Osteoblast (primary cell): ENCODE measurements at regions not wholly inside any gene's neighbourhood (a gene's known extent, or its start where the extent isn't known, plus 50 kb on each side); places are given as distances from the start of the nearest gene placed in this dataset.

Experiments used
- DNase-seq: peaks from one replicate; pipeline ENCODE4 v3.0.0; 2011; ENCODE audit warnings: low spot score, mixed read lengths; ENCODE audit not compliant: insufficient read length; ENCODE audit errors: missing footprints
- H2AFZ ChIP-seq: 2 replicates; pipeline ENCODE4 v1.6.0; 2011; ENCODE audit warnings: mild to moderate bottlenecking, low read length
- H3K27ac ChIP-seq: 2 replicates; pipeline ENCODE4 v1.5.1; 2011; ENCODE audit warnings: mild to moderate bottlenecking, low read depth, low read length, moderate library complexity
- H3K27me3 ChIP-seq: 2 replicates; pipeline ENCODE4 v1.6.0; 2012; ENCODE audit warnings: mild to moderate bottlenecking, control low read depth, inconsistent platforms, low read length, moderate library complexity; ENCODE audit not compliant: insufficient read depth
- H3K36me3 ChIP-seq: 2 replicates; pipeline ENCODE4 v1.5.1; 2011; ENCODE audit warnings: mild to moderate bottlenecking, low read length, control low read depth, moderate library complexity; ENCODE audit not compliant: insufficient read depth
- H3K4me1 ChIP-seq: 2 replicates; pipeline ENCODE4 v1.5.1; 2011; ENCODE audit warnings: mild to moderate bottlenecking, low read length, control low read depth, moderate library complexity; ENCODE audit not compliant: insufficient read depth
- H3K4me2 ChIP-seq: 2 replicates; pipeline ENCODE4 v1.6.0; 2011; ENCODE audit warnings: mild to moderate bottlenecking, low read length; ENCODE audit not compliant: insufficient read depth
- H3K4me3 ChIP-seq: fragments of 200-600 bp; sonication (generic); 3 replicates; pipeline ENCODE4 v1.5.1; 2012; ENCODE audit warnings: mild to moderate bottlenecking, low read length, inconsistent platforms; ENCODE audit not compliant: insufficient read depth
- H3K79me2 ChIP-seq: 2 replicates; pipeline ENCODE4 v1.6.0; 2012; ENCODE audit warnings: mild to moderate bottlenecking, low read length, control low read depth, inconsistent platforms; ENCODE audit not compliant: insufficient read depth
- H3K9me3 ChIP-seq: 2 replicates; pipeline ENCODE4 v1.5.1; 2011; ENCODE audit warnings: low read depth, low read length, control low read depth
- H4K20me1 ChIP-seq: 2 replicates; pipeline ENCODE4 v1.6.0; 2012; ENCODE audit warnings: mild to moderate bottlenecking, low read length, control low read depth; ENCODE audit not compliant: insufficient read depth
- TF ChIP-seq, protein P1 (sequence below): IDR thresholded peaks from 2 replicates; pipeline ENCODE4 v1.5.1; 2011; ENCODE audit warnings: mild to moderate bottlenecking, low read depth, low read length, moderate library complexity; ENCODE audit errors: extremely low read depth

DNA sequence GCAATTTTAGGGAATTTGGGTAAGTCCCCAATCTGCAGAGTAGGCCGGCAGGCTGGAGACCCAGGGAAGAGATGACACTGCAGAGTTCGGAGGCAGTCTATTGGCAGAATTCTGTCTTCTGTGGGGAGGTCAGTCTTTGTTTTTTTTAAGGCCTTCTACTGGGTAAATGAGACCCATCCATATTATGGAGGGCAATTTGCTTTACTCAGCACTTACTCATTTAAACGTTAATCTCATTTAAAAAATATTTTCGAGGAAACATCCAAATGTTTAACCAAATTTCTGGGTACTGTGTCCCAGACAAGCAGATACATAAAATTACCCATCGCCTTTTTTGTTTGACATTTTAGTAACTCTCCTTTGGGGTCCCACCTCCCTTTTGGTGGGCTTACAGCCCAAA is 139.5 kb downstream of the IRS1 start:
- TF ChIP-seq, protein P1, sequence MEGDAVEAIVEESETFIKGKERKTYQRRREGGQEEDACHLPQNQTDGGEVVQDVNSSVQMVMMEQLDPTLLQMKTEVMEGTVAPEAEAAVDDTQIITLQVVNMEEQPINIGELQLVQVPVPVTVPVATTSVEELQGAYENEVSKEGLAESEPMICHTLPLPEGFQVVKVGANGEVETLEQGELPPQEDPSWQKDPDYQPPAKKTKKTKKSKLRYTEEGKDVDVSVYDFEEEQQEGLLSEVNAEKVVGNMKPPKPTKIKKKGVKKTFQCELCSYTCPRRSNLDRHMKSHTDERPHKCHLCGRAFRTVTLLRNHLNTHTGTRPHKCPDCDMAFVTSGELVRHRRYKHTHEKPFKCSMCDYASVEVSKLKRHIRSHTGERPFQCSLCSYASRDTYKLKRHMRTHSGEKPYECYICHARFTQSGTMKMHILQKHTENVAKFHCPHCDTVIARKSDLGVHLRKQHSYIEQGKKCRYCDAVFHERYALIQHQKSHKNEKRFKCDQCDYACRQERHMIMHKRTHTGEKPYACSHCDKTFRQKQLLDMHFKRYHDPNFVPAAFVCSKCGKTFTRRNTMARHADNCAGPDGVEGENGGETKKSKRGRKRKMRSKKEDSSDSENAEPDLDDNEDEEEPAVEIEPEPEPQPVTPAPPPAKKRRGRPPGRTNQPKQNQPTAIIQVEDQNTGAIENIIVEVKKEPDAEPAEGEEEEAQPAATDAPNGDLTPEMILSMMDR, result no peak
- Histone ChIP-seq H3K4me2 (peak overlapping the region; percentile 18), H3K9me3 (no peaks in the 10 kb centered on the region), H3K27me3 (no peaks in the 10 kb centered on the region), H3K36me3 (no peaks in the 10 kb centered on the region), H3K4me1 (peaks cover 36% of the 10 kb centered on the region), H4K20me1 (no peaks in the 10 kb centered on the region), H3K79me2 (no peaks in the 10 kb centered on the region), H3K27ac (peak overlapping the region; percentile 90), H3K4me3 (no peak overlapping the region), H2AFZ (no peak overlapping the region)
- DNase-seq, result no peak

DNA sequence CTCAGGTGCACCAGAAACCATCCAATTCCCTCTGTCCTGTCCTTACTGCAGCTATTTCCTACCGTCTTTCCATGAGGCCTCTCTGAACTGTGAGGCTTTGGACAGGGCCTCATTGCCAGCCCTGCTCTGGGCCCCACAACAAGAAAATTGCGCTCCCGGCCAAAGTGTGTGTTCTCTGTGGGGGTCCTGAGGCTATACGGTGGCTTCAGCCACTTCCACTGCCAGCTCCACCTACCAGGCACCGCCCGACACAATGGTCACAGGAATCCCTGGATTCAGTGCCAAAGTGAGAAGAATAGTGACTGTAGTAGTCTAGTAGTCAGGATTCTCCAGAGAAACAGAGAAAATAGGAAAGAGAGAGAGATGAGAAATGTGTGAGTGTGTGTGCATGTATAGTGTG is 140.2 kb downstream of the IRS1 start:
- H3K9me3 ChIP-seq, result no peaks in the 10 kb centered on the region
- peak overlapping the region; percentile 31 for H3K27ac ChIP-seq
- TF ChIP-seq, protein P1, result no peak
- H3K36me3 ChIP-seq, result no peaks in the 10 kb centered on the region
- H3K4me1 ChIP-seq, result peaks cover 36% of the 10 kb centered on the region
- H3K27me3 ChIP-seq, result no peaks in the 10 kb centered on the region
- no peak overlapping the region for H3K4me2 ChIP-seq
- H3K79me2 ChIP-seq, result no peaks in the 10 kb centered on the region
- no peak for DNase-seq
- H3K4me3 ChIP-seq, result no peak overlapping the region
- H2AFZ ChIP-seq, result no peak overlapping the region
- H4K20me1 ChIP-seq, result no peaks in the 10 kb centered on the region

DNA sequence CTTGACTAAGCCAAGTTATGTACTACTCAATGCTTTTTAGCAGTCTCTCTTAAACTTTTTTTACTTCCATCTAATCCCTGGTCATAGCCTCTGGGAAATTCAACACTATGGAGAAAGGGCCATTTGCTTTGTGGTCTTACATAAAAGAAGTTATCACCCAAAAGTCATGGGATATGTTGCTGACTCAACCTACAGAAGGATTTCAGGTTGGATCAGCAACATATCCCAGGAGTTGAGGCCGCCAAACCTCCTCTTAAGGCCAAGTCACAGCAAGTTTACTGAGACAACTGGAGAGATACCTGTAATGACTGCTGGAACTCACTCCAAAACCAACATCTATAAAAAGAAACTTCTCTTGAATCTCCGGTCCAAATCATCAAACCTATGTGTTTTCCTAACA is 141.1 kb downstream of the IRS1 start:
- DNase-seq, result peak; percentile 44
- no peaks in the 10 kb centered on the region for H3K27me3 ChIP-seq
- H3K4me1 ChIP-seq, result peaks cover 38% of the 10 kb centered on the region
- H2AFZ ChIP-seq, result peak overlapping the region; percentile 20
- H4K20me1 ChIP-seq, result no peaks in the 10 kb centered on the region
- H3K4me3 ChIP-seq, result no peak overlapping the region
- peak overlapping the region; percentile 31 for H3K27ac ChIP-seq
- H3K79me2 ChIP-seq, result no peaks in the 10 kb centered on the region
- no peaks in the 10 kb centered on the region for H3K9me3 ChIP-seq
- no peaks in the 10 kb centered on the region for H3K36me3 ChIP-seq
- no peak overlapping the region for H3K4me2 ChIP-seq
- TF ChIP-seq, protein P1, result no peak

DNA sequence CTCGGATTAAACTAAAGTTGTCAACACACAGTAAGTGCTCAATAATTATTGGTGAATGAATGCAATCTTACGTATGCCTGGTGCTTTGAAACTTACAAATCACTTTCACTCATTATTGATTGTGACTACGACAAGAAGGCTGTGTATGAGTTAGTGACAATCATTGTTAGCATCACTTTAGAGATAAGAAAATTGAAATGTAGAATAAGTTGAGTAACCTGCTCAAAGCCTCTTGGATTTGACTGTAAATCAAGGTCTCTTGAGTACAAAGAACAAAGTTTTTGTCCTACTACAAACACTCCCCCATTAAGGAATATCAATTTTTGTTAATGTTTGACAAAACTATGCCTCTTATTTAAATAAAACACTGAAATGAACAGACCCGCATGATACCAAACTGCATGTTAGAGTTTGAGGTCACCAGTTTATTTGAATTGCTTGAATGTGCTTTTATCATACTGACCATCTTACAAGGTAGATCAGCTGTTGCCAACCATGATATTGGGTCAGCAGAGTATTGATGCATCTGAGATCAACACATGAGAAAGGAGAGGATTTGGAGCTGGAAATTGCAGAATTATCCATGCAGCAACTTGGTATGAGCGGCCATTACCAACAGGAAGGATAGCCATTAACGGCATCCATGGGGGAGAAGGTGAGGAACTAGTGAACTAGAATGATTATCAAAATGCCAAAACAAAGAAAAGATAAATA is 142.1 kb downstream of the IRS1 start:
- no peak overlapping the region for H3K4me3 ChIP-seq
- peaks cover 48% of the 10 kb centered on the region for H3K4me1 ChIP-seq
- no peaks in the 10 kb centered on the region for H3K79me2 ChIP-seq
- no peak overlapping the region for H2AFZ ChIP-seq
- no peak overlapping the region for H3K4me2 ChIP-seq
- TF ChIP-seq, protein P1, result no peak
- no peaks in the 10 kb centered on the region for H3K27me3 ChIP-seq
- H3K27ac ChIP-seq, result no peak overlapping the region
- no peak for DNase-seq
- no peaks in the 10 kb centered on the region for H3K9me3 ChIP-seq
- no peaks in the 10 kb centered on the region for H3K36me3 ChIP-seq
- H4K20me1 ChIP-seq, result no peaks in the 10 kb centered on the region
